GM06990 (cell line): ENCODE measurements at regions not wholly inside any gene's neighbourhood (a gene's known extent, or its start where the extent isn't known, plus 50 kb on each side); places are given as distances from the start of the nearest gene placed in this dataset.
"Not testable (repeated sequence)": the region's sequence is repeated elsewhere in the genome, so short reads cannot be mapped to it uniquely, and the experiment has no call there.

Source experiments
- DNase-seq: peaks from one replicate; pipeline ENCODE4 v3.0.0-alpha.2; 2011; ENCODE audit not compliant: insufficient read length; ENCODE audit errors: extremely low read depth
- H3K27me3 ChIP-seq: replicated peaks from 2 replicates; pipeline ENCODE4 v1.6.0; 2011; ENCODE audit warnings: low read length; ENCODE audit not compliant: control insufficient read depth, insufficient read depth
- H3K36me3 ChIP-seq: 2 replicates; pipeline ENCODE4 v1.5.1; 2011; ENCODE audit warnings: low read length; ENCODE audit not compliant: control insufficient read depth, insufficient read depth
- H3K4me3 ChIP-seq: replicated peaks from 2 replicates; pipeline ENCODE4 v1.5.1; 2011; ENCODE audit warnings: low read depth, mild to moderate bottlenecking, control low read depth, low read length
- TF ChIP-seq, protein P1 (sequence below): IDR thresholded peaks from 2 replicates; pipeline ENCODE4 v1.5.1; 2011; ENCODE audit warnings: low read length, control low read depth, mild to moderate bottlenecking, inconsistent platforms; ENCODE audit not compliant: insufficient read depth, poor library complexity, severe bottlenecking

DNA sequence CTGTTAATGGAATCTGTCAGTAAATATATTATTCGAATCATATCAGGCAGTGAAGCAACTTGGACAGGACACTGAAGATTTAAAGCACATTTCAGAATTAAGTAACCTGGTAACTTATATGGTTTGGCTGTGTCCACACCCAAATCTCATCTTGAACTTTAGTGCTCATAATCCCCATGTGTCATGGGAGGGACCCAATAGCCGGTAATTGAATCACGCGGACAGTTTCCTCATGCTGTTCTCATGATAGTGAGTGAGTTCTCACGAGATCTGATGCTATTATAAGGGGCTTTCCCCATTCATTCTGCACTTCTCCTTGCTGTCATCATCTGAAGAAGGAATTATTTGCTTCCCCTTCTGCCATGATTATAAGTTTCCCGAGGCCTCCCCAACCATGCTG lies 83.2 kb upstream of the COL1A2 start:
- Histone ChIP-seq H3K36me3 (no peaks in the 10 kb centered on the region), H3K4me3 (no peak overlapping the region), H3K27me3 (no peaks in the 10 kb centered on the region)
- TF ChIP-seq, protein P1, sequence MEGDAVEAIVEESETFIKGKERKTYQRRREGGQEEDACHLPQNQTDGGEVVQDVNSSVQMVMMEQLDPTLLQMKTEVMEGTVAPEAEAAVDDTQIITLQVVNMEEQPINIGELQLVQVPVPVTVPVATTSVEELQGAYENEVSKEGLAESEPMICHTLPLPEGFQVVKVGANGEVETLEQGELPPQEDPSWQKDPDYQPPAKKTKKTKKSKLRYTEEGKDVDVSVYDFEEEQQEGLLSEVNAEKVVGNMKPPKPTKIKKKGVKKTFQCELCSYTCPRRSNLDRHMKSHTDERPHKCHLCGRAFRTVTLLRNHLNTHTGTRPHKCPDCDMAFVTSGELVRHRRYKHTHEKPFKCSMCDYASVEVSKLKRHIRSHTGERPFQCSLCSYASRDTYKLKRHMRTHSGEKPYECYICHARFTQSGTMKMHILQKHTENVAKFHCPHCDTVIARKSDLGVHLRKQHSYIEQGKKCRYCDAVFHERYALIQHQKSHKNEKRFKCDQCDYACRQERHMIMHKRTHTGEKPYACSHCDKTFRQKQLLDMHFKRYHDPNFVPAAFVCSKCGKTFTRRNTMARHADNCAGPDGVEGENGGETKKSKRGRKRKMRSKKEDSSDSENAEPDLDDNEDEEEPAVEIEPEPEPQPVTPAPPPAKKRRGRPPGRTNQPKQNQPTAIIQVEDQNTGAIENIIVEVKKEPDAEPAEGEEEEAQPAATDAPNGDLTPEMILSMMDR: no peak
- no peak for DNase-seq

DNA sequence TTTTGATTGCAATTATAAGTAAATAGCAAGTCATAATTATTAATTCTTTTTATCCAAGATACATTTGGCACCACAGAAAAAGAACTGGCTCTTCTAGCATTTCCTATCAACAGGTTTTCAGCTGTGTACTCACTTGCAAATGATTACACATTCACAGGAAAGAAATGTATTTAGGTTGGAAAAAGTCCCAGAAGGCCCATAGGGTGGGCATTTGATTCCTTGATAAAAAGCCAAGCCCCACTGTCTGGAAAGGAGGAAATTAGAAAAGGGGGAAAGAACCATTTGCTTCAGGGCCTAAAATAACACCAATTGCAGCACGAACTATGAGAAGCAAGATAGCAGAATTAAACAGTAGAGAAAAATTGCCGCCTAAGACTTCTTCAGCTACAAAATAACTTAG lies 80.8 kb upstream of the COL1A2 start:
- no peak for DNase-seq
- H3K36me3 ChIP-seq: no peaks in the 10 kb centered on the region
- TF ChIP-seq, protein P1: no peak
- no peak overlapping the region for H3K4me3 ChIP-seq
- no peaks in the 10 kb centered on the region for H3K27me3 ChIP-seq

GRCh38 chr7:94314413-94315410 lies 80.0 kb upstream of the COL1A2 start:
- TF ChIP-seq, protein P1: no peak
- Histone ChIP-seq H3K4me3 (no peak overlapping the region), H3K27me3 (no peaks in the 10 kb centered on the region), H3K36me3 (no peaks in the 10 kb centered on the region)
- no peak for DNase-seq

GRCh38 chr7:94321138-94321537 lies 73.6 kb upstream of the COL1A2 start:
- H3K36me3 ChIP-seq, H3K27me3 ChIP-seq, DNase-seq, H3K4me3 ChIP-seq: not testable (repeated sequence)

GRCh38 chr7:94323844-94324243 lies 70.9 kb upstream of the COL1A2 start:
- TF ChIP-seq, protein P1: no peak
- no peak overlapping the region for H3K4me3 ChIP-seq
- no peaks in the 10 kb centered on the region for H3K36me3 ChIP-seq
- H3K27me3 ChIP-seq: no peaks in the 10 kb centered on the region
- no peak for DNase-seq

GRCh38 chr7:94324380-94325121 lies 70.1 kb upstream of the COL1A2 start:
- no peak for DNase-seq
- Histone ChIP-seq H3K4me3 (no peak overlapping the region), H3K27me3 (no peaks in the 10 kb centered on the region), H3K36me3 (no peaks in the 10 kb centered on the region)
- TF ChIP-seq, protein P1: no peak
